Prostate gland (tissue), 2 donors: ENCODE measurements at regions not wholly inside any gene's neighbourhood (a gene's known extent, or its start where the extent isn't known, plus 50 kb on each side); places are given as distances from the start of the nearest gene placed in this dataset.

ENCODE experiments used
- CTCF ChIP-seq, 4 experiments: fragments of 200-600 bp in 2 of 4; fragments of 450-650 bp in 2 of 4; sonication (generic) in 2 of 4; IDR thresholded peaks; 1 replicate in 3 of 4; 2 replicates in 1 of 4; pipeline ENCODE4 v1.5.1; 2016 to 2019; ENCODE audit warnings: antibody characterized with exemption in 4 of 4, mild to moderate bottlenecking in 2 of 4, moderate library complexity in 2 of 4
- POLR2A ChIP-seq: fragments of 450-650 bp; IDR thresholded peaks from one replicate; pipeline ENCODE4 v1.6.1; 2016; ENCODE audit warnings: antibody characterized with exemption, mild to moderate bottlenecking
- POLR2AphosphoS5 ChIP-seq: sonication (generic); formaldehyde crosslinking; IDR thresholded peaks from one replicate; pipeline ENCODE4 v1.6.1; 2017; ENCODE audit warnings: antibody characterized with exemption

GRCh38 chr11:112580864-112581263 is 320.2 kb upstream of the PLET1 start:
- TF ChIP-seq CTCF (IDR thresholded peaks at IDR 0.05) (no peak), POLR2A (no peak), POLR2AphosphoS5 (no peak)
